NCI-H128 (cell line): ENCODE measurements at regions not wholly inside any gene's neighbourhood (a gene's known extent, or its start where the extent isn't known, plus 50 kb on each side); places are given as distances from the start of the nearest gene placed in this dataset.

Source experiments
- DNase-seq: peaks from one replicate; lab custom pipeline; 2025; ENCODE audit not compliant: unreplicated experiment; lab: John Stamatoyannopoulos, UW

DNA sequence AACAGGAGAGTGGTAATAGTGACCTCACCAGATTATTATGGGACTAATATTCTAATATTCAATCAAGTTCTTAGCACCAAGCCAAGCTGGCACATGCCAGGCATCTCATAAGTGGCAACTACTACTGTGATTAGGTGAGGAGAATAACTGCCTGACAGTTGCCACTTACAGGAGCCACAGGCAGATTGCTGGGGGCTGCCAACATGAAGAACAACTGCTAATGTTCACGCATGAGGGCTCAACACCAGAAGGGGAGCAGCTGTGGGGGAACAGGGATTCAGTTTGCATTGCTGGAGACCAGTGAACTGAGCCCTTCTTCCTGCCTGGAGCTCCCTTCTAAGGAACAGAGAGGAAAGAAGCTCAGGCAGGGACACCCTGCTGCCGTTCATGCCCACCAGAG is 504.5 kb downstream of the FOXO1 start:
- no peak for DNase-seq

DNA sequence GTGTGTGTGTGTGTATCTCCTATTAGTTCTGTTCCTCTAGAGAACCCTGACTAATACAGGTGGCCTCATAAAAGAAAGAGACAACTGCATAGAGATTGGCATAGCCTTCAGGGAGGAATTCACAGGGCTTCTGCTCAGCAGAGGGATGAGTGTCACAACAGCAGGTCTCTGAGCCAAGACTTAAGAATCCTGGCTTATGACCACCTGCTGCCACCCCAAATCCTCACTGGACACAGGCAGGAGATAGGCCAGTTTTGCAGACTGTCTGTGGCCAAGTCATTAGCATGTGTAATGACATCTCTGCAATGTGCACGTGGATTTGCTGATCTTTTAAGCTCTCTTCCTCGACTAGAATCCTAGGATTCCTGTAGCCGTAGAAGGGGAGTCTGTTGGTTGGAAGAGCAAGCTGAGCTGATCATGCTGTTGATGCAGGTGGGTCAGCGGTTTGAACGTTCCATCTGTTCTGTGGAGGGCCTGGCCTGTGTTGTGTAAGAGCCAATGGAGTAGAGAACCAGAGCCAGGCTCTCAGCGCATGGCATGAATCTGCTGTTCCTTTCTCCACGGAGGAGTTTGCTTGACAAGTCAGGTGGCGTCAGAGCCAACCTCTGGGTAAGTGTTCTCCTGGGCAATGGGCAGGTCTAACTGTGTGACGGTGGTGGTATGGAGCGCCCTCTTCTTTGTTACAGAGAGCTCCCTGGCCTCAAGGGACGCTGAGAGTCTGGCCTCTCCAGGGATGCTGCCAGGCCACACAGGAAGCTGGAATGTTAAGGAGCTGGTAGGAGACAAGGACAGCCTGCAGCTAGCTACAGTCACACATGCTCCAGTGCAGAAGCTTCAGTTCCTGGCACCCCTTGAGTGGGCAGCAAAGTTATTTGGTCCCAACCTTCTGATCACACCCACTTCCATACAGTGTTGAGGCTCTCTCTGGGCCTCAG is 503.1 kb downstream of the FOXO1 start:
- DNase-seq = no peak

DNA sequence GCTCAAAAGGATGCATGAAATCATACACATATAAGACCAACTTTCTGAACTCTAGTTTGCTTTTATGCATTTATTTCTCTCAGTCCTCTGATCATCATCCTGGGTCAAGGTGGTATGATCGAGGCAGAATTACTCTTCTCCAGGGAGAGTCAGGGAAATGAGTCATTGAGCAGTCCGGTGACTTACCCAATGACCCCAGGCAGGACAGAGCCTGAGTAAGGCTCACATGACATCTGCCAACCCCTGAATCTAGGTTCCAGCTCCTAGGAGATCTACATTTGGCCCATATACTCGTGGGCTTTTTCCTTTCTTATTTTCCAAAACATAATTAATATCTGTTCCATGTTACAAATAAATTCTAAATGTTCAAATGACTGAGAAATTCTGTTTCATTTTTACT is 502.3 kb downstream of the FOXO1 start:
- no peak for DNase-seq

DNA sequence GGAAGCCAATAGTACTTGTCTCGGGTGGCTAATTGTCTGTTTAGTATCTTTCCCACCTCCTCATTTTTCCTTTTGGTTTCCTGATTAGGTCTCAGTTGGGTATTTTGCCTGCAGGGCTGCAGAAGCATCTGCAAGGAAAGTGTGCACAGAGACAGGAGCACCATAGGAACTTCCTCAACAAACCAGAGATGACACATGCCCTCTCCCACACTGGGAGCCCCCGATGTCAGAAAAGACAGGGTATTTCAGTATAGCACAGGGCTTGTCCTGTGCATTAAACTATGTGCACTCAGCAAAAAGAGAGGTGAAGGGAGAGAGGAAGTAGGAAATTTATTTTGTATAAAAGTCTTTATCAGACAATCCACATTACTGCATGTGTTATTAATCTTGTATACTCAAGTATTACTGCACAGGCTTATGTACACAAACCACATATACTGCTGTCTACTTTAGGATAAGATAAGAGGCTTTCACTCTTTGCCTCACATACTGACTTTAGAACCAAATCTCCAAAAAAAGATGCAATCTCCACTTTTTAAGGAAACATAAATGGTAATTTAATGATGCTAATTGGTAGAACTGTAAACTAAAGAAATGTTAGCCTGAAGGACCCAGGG is 501.0 kb downstream of the FOXO1 start:
- DNase-seq = no peak

DNA sequence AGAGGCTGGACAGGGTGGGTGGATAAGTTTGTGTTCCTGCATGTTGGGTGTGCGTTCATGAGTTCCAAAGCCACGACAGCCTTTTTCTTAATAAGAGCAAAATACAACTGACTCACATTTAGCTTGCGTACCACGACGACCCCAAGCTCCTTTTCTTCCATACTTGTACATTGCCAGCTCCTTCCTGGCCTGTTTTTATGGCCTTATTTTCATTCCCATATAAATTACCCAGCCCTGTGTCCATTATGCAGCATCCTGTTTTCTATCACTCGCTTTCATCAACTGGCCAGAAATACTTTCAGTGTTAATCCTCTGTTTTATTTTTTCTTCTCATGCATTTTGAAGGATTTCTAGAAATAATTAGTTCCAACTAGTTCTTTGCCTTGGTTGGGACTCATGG is 499.1 kb downstream of the FOXO1 start:
- no peak for DNase-seq

DNA sequence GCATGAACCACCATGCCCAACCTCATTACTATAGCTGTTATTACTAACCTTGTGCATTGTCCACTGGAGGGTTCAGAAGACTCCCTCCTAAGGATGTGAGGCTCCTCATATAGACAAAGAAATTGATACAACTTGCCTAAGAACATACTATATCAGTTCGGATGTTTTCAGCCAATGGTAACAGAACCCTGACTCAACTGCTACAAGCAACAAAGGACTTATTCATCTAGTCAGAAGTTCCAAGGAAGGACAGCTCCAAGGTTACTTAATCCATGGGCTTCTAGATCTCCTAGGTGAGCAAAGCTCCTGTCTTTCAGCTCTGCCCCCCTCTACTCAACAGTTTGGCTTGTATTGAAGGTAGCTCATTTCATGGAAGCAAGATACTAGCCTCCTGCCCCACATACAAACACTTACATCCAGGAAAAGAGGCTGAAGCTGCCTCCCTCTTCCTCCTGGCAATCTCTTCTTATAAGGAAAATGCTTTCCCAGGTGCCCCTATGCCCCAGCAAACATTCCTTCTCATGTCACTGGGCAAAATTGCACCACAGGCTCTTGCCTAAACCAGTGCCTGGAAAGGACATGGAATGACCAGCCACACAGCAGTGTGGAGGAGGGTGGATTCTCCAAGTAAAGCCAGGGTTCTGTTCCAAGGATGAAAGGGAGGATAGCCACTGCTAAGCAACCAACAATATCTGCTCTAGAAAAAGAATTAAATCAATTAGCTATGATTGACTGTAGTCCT is 497.8 kb downstream of the FOXO1 start:
- no peak for DNase-seq

DNA sequence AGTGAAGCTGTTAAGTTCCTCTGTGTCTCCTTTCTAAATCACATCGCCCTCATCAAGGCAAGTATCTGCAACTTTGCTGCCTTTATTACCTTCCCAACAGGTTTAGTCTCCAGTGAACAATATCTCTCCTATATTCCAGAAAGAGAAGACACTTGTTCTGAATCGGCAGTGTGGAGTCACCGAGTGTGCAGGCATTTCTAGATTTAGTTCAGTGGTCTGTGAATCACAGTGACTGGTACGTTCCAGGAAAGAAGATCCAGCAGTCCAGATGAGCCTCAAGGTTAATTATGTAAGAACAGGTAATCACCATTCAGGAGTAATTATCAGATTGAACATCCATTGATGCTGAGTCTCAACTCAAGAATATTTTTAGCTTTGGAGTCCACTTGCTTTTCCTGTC is 497.0 kb downstream of the FOXO1 start:
- DNase-seq = no peak

DNA sequence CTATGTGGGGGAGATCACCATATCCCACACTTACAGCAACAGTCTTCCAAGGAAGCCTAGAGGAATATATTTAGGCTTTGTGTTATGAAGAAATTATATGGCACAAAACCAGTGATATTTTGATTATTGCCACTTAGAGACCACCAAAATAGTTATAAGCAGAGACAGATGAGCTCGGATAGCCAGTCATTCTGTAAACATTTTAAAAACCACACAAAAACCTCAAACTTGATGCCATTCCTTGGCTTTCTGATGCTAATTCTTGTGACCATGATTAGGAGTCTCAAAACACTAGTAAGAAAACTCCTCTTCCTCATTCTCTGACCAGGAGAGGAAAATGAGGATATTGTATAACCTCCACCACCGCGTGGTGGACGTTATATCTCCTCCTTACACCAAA is 496.4 kb downstream of the FOXO1 start:
- DNase-seq = no peak

DNA sequence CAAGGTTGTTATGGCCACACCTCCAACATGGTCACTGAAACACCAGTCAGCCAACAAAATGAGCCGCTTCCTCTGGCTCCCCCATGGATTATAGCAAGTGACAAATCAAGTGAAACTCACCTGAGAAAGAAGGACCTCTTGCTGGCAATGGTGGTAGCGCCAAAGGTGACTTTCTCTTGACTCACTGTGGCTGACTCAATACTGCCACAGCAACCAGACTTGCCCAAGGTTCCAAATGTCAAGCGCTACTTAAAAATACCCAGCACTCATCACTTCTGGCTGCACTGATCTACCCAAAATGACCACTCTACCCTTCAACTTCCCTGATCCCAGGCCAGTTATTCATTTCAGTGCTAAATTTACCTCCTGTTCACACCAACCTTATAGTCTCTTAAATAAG is 495.5 kb downstream of the FOXO1 start:
- no peak for DNase-seq

DNA sequence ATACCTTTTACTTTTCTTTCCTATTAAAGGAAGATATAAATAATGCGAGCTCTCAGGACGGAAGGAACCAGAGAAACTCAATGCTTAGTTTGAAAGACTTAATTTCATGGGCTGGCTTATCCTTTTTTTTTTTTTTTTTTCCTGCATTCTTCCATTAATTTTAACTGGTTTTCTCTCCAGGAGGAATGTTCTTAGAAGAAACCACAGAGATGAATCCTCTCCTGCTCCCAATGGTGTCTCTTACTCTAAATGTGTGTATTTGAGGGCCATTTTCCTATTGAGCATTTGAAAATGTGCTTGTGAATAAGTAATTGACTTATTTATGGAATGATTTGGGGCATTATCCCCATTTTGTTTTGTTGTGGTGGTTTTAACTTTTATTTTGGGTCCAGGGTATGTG is 494.9 kb downstream of the FOXO1 start:
- DNase-seq = no peak

DNA sequence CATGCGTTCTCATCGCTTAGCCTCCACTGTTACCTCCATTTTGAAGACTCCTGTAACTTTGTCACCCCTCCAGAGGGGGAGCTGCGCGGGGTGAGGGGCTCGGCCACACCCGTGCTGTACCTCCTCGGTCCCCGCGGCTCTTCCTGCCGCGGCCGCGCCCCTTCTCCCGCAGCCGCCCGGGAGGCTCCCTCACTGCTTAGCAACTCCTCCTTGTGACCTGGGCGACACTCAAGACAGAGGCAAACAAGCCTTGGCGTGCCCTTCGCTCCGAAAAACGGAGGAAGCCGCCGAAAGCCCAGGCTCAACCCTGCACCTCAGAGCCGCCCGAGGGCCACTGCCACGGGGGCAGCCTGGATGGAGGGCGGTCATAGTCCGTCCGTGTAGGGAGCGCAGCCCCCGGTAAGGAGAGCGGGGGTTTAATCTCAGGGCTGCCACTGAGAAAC is 494.3 kb downstream of the FOXO1 start:
- DNase-seq = no peak

DNA sequence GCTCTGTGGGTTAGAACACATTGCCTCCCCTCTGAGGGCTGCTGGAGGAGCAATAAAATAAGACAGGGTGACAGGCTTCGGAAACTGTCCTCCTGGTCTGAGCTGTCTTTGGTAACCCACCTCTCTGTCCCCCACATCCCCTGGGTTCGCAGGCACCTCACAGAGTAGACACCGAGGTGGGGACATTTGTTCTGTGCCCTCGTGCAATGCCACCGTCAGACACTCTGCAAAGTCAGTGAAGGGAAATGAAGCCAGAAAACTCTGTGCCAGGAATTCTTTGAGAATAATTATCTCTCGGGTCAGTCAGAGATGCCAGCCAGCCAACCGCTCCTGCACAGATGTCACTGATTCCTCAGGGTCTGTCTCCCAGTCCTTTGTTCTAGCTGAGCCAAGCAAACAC is 493.6 kb downstream of the FOXO1 start:
- no peak for DNase-seq

DNA sequence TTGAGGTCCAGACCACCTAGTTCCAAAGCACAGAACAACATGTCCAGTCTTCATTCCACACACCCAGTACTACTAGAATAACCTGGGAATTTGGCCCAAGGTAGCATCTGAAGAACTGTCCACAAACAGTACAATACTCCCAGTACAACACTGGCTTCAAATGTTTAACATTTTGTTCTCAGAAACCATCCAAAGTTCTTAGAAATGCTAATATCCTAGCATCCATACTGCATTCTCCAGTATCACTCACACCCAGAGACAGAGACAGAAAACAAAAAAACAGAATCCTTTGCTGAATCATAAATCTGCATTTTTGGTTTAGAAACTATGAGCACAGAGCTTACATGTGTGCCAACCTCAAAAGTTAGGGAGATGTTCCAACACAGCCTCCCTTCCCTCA is 490.8 kb downstream of the FOXO1 start:
- DNase-seq = no peak

DNA sequence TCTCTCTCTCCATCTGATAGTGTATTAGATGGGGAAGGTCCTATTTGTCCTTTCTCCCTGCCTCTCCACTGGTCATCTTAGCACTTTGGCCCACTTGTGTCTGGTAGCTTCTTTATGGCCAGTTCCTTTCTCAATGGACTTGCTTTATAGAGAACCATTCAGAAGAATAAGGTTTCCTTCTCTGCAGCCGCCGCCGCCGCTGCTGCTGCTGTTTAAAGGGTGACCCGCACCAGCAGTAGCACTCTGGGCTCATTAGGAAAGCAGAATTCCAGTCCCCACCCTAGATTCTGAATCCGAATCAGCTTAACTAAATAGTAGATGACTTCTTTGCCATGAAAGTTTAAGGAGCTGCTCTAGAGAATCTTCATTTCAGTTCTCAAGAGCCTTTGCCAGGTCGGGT is 490.2 kb downstream of the FOXO1 start:
- DNase-seq = no peak

DNA sequence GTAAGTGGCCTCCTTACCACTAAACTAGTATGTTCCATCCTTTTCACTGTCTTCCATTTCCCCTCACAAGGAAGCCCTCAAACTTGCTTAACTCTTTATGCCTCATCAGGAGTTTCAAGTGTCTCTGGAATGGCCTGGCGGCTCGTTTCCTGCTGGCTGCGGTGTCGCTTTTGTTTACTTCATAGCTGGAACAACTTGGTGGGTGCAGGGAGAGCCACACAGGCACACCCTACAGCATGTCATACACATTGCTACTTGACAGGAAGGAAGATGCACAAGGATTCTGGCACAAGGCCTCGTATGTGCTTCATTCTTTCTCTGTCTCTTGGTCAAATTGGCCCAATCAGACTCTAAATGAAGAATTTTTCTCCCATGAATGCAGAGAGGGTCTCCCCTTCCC is 488.3 kb downstream of the FOXO1 start:
- no peak for DNase-seq

DNA sequence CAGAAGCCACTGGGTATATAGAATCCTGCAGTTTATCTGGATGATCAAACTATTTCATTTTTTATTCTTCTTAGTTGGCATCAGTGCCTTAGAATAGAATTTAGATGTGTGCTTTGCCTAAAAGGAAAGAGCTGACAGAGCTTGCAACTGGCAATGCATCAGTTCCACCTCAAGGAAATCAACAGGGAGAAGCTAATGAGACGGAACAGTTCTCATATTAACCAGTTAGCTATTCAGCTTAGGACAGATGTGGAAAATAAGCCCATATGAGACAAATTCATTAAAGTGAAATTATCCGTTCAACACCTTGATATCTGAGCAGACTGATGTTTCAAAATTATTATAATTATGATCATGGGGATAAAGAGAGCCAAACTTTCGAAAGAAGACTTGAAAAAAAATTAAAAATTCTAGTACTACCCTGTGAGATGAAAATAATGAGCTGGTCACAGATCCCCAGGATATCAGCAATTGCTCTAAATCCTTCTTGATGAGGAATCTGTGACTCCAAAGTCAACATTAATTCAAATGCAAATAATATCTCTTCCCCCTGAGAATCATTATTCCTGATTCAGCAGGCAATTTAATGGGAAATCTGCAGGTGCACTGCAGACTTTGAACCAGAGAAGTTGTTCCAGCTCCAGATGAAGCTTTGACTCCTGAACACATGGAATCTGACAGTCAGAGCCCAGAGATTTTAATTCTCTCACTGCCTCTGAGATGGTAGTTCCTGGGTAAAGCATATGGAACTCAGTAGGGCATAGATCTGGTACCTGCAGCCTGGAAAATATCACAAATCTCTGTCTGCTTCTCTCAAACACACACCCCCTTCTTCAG is 486.8 kb downstream of the FOXO1 start:
- DNase-seq = no peak

DNA sequence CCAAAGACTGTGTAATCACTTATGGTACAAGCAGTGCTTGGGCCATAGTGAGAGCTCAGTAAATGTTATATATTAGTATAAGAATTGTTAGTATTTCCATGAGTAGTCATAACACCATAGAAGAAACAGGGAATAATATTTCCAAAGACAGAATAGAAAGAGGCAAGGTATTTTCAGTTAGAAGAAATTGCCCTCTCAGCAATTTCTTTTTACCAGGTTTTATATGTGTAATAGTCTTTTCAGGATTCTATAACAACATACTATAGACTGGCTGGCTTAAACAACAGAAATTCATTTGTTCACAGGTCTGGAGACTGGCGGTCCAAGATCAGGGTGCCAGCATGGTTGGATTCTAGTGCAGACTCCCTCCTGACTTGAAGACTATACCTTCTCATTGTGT is 485.7 kb downstream of the FOXO1 start:
- no peak for DNase-seq

DNA sequence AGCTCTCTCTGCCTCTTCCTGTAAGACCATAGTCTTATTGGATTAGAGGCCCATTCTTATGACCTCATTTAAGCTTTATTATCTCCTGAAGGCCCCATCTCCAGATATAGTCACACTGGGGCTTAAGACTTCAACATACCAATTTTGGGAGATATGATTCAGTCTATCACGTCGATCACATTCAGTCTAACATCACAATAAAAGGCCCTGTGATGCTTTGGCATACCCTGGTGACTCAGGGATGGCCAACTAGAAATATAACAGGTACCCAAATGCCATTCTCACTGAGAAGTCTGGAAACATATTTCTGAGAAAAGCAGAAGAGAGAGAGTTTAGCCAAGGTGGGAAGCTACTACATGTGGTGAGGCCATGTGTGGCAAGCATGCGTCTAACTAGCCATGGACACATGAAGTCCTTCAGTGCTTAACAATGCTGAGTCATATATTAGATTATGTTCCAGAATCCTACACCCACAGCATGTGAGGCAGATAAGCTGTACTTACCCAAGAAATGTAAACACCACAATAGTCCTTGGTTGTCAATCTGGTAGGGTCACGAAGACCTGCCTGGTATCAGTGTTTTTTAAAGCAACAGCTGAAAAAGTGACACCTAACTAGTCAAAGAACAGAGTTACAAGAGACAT is 485.1 kb downstream of the FOXO1 start:
- no peak for DNase-seq

DNA sequence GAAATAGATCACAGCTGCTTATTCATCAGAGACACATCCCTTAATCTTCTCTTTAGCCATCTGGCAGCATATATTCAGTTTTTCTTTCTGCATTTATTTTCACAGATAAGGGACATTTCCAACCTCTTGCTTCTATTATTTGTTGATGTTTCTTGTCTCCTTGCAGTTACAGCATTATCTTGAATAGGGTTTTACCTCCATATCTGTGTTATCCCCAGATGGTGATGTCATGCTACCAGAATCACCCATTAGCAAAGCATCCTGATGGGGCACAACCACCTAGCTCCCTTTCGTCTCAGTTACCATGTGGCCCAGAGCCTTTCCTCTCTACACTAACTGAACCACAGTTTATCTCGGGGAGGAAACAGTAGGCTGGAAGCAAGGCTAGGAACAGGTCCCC is 483.9 kb downstream of the FOXO1 start:
- no peak for DNase-seq

DNA sequence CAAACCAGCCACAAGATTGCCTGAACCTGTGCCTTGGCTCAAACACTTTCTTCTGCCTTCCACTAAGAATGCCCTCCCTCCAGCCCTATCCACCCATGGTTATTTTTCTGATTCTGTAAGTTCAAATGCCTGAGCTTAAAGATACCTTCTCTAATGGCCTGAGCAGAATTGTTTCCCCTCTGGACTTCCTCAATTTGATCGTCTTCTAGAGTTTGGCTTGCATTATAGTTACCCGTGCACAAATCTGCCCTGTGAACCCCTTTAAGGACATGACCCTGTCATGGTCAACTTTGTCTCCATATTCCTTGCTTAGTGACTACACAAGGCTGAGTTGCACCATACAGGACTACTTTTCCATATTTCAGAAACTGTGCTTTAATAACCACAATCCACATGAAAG is 481.0 kb downstream of the FOXO1 start:
- no peak for DNase-seq

DNA sequence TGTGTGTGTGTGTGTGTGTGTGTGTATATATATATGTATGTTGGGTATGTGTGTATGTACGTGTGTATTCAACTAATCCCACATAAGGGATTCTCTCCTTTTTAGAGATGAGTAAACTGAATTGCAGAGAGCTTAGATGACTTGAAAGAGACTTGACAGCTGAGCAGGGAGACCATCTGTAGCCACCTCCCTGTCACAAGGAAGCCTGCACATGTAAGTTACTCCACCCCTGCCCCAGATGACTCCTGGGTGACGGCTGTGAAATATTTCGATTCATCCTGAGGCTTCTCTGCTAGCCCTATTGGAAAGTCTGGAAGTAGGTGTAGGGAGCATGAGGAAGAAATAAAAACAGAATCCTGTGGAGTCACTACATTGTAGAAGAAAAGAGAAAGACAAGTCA is 480.4 kb downstream of the FOXO1 start:
- no peak for DNase-seq
